Tibial artery (tissue), 4 donors: ENCODE measurements at regions not wholly inside any gene's neighbourhood (a gene's known extent, or its start where the extent isn't known, plus 50 kb on each side); places are given as distances from the start of the nearest gene placed in this dataset.

Source experiments
- DNase-seq, 2 donors: peaks; one replicate each; pipeline ENCODE4 v3.0.0-alpha.2; 2019
- H3K27ac ChIP-seq, 2 donors: fragments of 200-600 bp; sonication (generic) in 1 of 2; 1 replicate in 1 of 2; 2 replicates in 1 of 2; pipeline ENCODE4 v1.5.1; 2018 to 2019; ENCODE audit warnings: mild to moderate bottlenecking in 1 of 2
- H3K27me3 ChIP-seq, 2 donors: fragments of 200-600 bp; sonication (generic) in 1 of 2; one replicate each; pipeline versions ENCODE4 v1.5.1 to v1.6.0; 2016 to 2019
- H3K36me3 ChIP-seq, 3 donors: fragments of 200-600 bp; sonication (generic) in 2 of 3; one replicate each; pipeline ENCODE4 v1.5.1; 2016 to 2019; ENCODE audit warnings: mild to moderate bottlenecking in 2 of 3
- H3K4me1 ChIP-seq, 4 donors: fragments of 200-600 bp; sonication (generic) in 2 of 4; 1 replicate in 3 of 4; 2 replicates in 1 of 4; pipeline ENCODE4 v1.5.1; 2016 to 2019
- H3K4me3 ChIP-seq, 2 donors: fragments of 200-600 bp; sonication (generic) in 1 of 2; 1 replicate in 1 of 2; 2 replicates in 1 of 2; pipeline ENCODE4 v1.5.1; 2018 to 2019; ENCODE audit warnings: mild to moderate bottlenecking in 2 of 2
- H3K9me3 ChIP-seq, 3 donors: fragments of 200-600 bp; sonication (generic) in 1 of 3; one replicate each; pipeline ENCODE4 v1.5.1; 2016 to 2019
- CTCF ChIP-seq, 2 experiments: fragments of 200-600 bp in 1 of 2; fragments of 450-650 bp in 1 of 2; IDR thresholded peaks; one replicate each; pipeline ENCODE4 v1.5.1; 2017 to 2019; ENCODE audit warnings: antibody characterized with exemption in 2 of 2, mild to moderate bottlenecking in 1 of 2, moderate library complexity in 1 of 2
- intact Hi-C: fragments of 100-400 bp; cut with DNase I; formaldehyde crosslinking; loops from one replicate; pipeline ENCODE4 v1.15.0; 2023; ENCODE audit warnings: low total_unique reads

- intact Hi-C loops, result no loop called here
- no peak for TF ChIP-seq CTCF (IDR thresholded peaks at IDR 0.05)
- no peaks in the 10 kb centered on the region for H3K27me3 ChIP-seq
- H3K4me3 ChIP-seq, result no peak overlapping the region
- H3K4me1 ChIP-seq, result no peaks in the 10 kb centered on the region
- no peak for DNase-seq
- no peaks in the 10 kb centered on the region for H3K9me3 ChIP-seq
- H3K27ac ChIP-seq, result no peak overlapping the region
- H3K36me3 ChIP-seq, result no peaks in the 10 kb centered on the region
These were observed 74.3 kb upstream of the STAC start for GRCh38 chr3:36305929-36306520.

- intact Hi-C loops, result no loop called here
- Histone ChIP-seq H3K27ac (no peak overlapping the region), H3K36me3 (no peaks in the 10 kb centered on the region), H3K4me3 (no peak overlapping the region), H3K27me3 (no peaks in the 10 kb centered on the region), H3K4me1 (no peaks in the 10 kb centered on the region), H3K9me3 (no peaks in the 10 kb centered on the region)
- no peak for DNase-seq
- TF ChIP-seq CTCF (IDR thresholded peaks at IDR 0.05), result no peak
These were observed 71.2 kb upstream of the STAC start for GRCh38 chr3:36309092-36309491.

- no peak for DNase-seq
These were observed 68.0 kb upstream of the STAC start for GRCh38 chr3:36312351-36312750.

GRCh38 chr3:36317915-36318314 lies 62.4 kb upstream of the STAC start:
- H3K4me3 ChIP-seq, result no peak overlapping the region
- H3K36me3 ChIP-seq, result no peaks in the 10 kb centered on the region
- H3K27ac ChIP-seq, result no peak overlapping the region
- no peak for DNase-seq
- H3K27me3 ChIP-seq, result no peaks in the 10 kb centered on the region
- peaks cover 0 to 15% (median 8%) of the 10 kb centered on the region in 3 donors for H3K9me3 ChIP-seq
- intact Hi-C loops, result no loop called here
- H3K4me1 ChIP-seq, result no peaks in the 10 kb centered on the region
- TF ChIP-seq CTCF (IDR thresholded peaks at IDR 0.05), result no peak

More at GRCh38 chr3:36312351-36312750, 68.0 kb upstream of the STAC start:
- Histone ChIP-seq H3K4me1 (no peaks in the 10 kb centered on the region), H3K27ac (no peak overlapping the region), H3K9me3 (peaks cover 0 to 15% (median 8%) of the 10 kb centered on the region in 3 donors), H3K36me3 (no peaks in the 10 kb centered on the region), H3K4me3 (no peak overlapping the region), H3K27me3 (no peaks in the 10 kb centered on the region)
- intact Hi-C loops, result no loop called here
- TF ChIP-seq CTCF (IDR thresholded peaks at IDR 0.05), result no peak

GRCh38 chr3:36318621-36319200 lies 61.6 kb upstream of the STAC start:
- intact Hi-C loops, result no loop called here
- Histone ChIP-seq H3K4me1 (no peaks in the 10 kb centered on the region), H3K36me3 (no peaks in the 10 kb centered on the region), H3K27me3 (no peaks in the 10 kb centered on the region), H3K4me3 (no peak overlapping the region), H3K9me3 (peaks cover 0 to 15% (median 8%) of the 10 kb centered on the region in 3 donors), H3K27ac (no peak overlapping the region)
- DNase-seq, result no peak
- TF ChIP-seq CTCF (IDR thresholded peaks at IDR 0.05), result no peak
